ENCODE measurements at regions not wholly inside any gene's neighbourhood (a gene's known extent, or its start where the extent isn't known, plus 50 kb on each side); places are given as distances from the start of the nearest gene placed in this dataset.
"Not testable (repeated sequence)": the region's sequence is repeated elsewhere in the genome, so short reads cannot be mapped to it uniquely, and the experiment has no call there.

DNA sequence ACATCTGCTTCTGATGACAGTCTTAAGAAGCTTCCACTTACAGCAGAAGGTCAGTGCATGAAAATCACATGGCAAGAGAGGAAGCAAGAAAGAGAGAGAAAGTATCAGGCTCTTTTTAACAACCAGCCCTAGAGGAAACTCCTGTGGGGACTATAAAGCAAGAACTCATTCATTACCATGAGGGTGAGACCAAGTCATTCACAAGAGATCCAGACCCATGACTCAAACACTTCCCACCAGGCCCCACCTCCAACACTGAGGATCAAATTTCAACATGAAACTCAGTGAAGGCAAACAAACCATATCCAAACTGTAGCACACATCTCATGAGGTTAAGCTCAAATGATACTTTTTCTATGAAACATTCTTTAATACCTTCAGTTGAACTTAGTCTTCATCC is 643.2 kb upstream of the SYNCRIP start:
- no peaks in the 10 kb centered on the region for H3K36me3 ChIP-seq (ENCODE audit: insufficient read depth, low read length)
- no peak overlapping the region for H3K9ac ChIP-seq (ENCODE audit: low read depth, low read length)
- no peaks in the 10 kb centered on the region for H3K79me2 ChIP-seq (ENCODE audit: insufficient read depth, low read length)
- DNase-seq, result no peak
- ATAC-seq (ENCODE audit: insufficient read depth, low read depth), result no peak
- H3K9me3 ChIP-seq (ENCODE audit: insufficient read depth, low read length, severe bottlenecking), result no peaks in the 10 kb centered on the region
- H3K4me3 ChIP-seq (ENCODE audit: low read depth in 1 of 2, low read length in 2 of 2), result no peak overlapping the region
- no peaks in the 10 kb centered on the region for H4K20me1 ChIP-seq (ENCODE audit: insufficient read depth, low read length)
- no peak for TF ChIP-seq EZH2 (IDR thresholded peaks at IDR 0.05; ENCODE audit: borderline replicate concordance, low read depth, low read length, severe bottlenecking)
- TF ChIP-seq, protein P1, sequence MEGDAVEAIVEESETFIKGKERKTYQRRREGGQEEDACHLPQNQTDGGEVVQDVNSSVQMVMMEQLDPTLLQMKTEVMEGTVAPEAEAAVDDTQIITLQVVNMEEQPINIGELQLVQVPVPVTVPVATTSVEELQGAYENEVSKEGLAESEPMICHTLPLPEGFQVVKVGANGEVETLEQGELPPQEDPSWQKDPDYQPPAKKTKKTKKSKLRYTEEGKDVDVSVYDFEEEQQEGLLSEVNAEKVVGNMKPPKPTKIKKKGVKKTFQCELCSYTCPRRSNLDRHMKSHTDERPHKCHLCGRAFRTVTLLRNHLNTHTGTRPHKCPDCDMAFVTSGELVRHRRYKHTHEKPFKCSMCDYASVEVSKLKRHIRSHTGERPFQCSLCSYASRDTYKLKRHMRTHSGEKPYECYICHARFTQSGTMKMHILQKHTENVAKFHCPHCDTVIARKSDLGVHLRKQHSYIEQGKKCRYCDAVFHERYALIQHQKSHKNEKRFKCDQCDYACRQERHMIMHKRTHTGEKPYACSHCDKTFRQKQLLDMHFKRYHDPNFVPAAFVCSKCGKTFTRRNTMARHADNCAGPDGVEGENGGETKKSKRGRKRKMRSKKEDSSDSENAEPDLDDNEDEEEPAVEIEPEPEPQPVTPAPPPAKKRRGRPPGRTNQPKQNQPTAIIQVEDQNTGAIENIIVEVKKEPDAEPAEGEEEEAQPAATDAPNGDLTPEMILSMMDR (IDR thresholded peaks at IDR 0.05; ENCODE audit: borderline replicate concordance, extremely low read depth, low read length, poor library complexity, severe bottlenecking), result no peak
- no peak overlapping the region for H3K27ac ChIP-seq (ENCODE audit: low read length)
- H3K4me2 ChIP-seq (ENCODE audit: insufficient read depth, low read length), result no peak overlapping the region
- no peak overlapping the region for H2AFZ ChIP-seq (ENCODE audit: low read depth, low read length)
- no peaks in the 10 kb centered on the region for H3K4me1 ChIP-seq (ENCODE audit: insufficient read depth, low read length)
- no peaks in the 10 kb centered on the region for H3K27me3 ChIP-seq (ENCODE audit: insufficient read depth, low read length, poor library complexity)

- H3K9me3 ChIP-seq (ENCODE audit: insufficient read depth, low read length, severe bottlenecking), result not testable (repeated sequence)
Observed at GRCh38 chr6:86284809-86285480, 642.3 kb upstream of the SYNCRIP start.

GRCh38 chr6:86283596-86283995 is 640.9 kb upstream of the SYNCRIP start:
- H4K20me1 ChIP-seq (ENCODE audit: insufficient read depth, low read length); H3K9ac ChIP-seq (ENCODE audit: low read depth, low read length): not testable (repeated sequence)

More at GRCh38 chr6:86284809-86285480, 642.3 kb upstream of the SYNCRIP start:
- DNase-seq; H2AFZ ChIP-seq (ENCODE audit: low read depth, low read length); H4K20me1 ChIP-seq (ENCODE audit: insufficient read depth, low read length); H3K79me2 ChIP-seq (ENCODE audit: insufficient read depth, low read length); ATAC-seq (ENCODE audit: insufficient read depth, low read depth); H3K4me1 ChIP-seq (ENCODE audit: insufficient read depth, low read length); H3K9ac ChIP-seq (ENCODE audit: low read depth, low read length); H3K4me3 ChIP-seq (ENCODE audit: low read depth in 1 of 2, low read length in 2 of 2); H3K4me2 ChIP-seq (ENCODE audit: insufficient read depth, low read length); H3K27me3 ChIP-seq (ENCODE audit: insufficient read depth, low read length, poor library complexity); H3K27ac ChIP-seq (ENCODE audit: low read length); H3K36me3 ChIP-seq (ENCODE audit: insufficient read depth, low read length): not testable (repeated sequence)

GRCh38 chr6:86276056-86276455 is 633.4 kb upstream of the SYNCRIP start:
- Histone ChIP-seq H2AFZ (ENCODE audit: low read depth, low read length) (no peak overlapping the region), H3K4me3 (ENCODE audit: low read depth in 1 of 2, low read length in 2 of 2) (no peak overlapping the region), H3K9me3 (ENCODE audit: insufficient read depth, low read length, severe bottlenecking) (no peaks in the 10 kb centered on the region), H3K4me2 (ENCODE audit: insufficient read depth, low read length) (no peak overlapping the region), H3K4me1 (ENCODE audit: insufficient read depth, low read length) (no peaks in the 10 kb centered on the region), H3K27me3 (ENCODE audit: insufficient read depth, low read length, poor library complexity) (no peaks in the 10 kb centered on the region), H3K36me3 (ENCODE audit: insufficient read depth, low read length) (no peaks in the 10 kb centered on the region), H3K9ac (ENCODE audit: low read depth, low read length) (no peak overlapping the region), H4K20me1 (ENCODE audit: insufficient read depth, low read length) (no peaks in the 10 kb centered on the region), H3K27ac (ENCODE audit: low read length) (no peak overlapping the region), H3K79me2 (ENCODE audit: insufficient read depth, low read length) (no peaks in the 10 kb centered on the region)
- ATAC-seq (ENCODE audit: insufficient read depth, low read depth) (no peak), DNase-seq (no peak)
- TF ChIP-seq EZH2 (IDR thresholded peaks at IDR 0.05; ENCODE audit: borderline replicate concordance, low read depth, low read length, severe bottlenecking), result no peak
- TF ChIP-seq, protein P1 (IDR thresholded peaks at IDR 0.05; ENCODE audit: borderline replicate concordance, extremely low read depth, low read length, poor library complexity, severe bottlenecking), result no peak

More at GRCh38 chr6:86283596-86283995, 640.9 kb upstream of the SYNCRIP start:
- not testable (repeated sequence) for DNase-seq; H3K9me3 ChIP-seq (ENCODE audit: insufficient read depth, low read length, severe bottlenecking); H3K4me2 ChIP-seq (ENCODE audit: insufficient read depth, low read length); H3K27ac ChIP-seq (ENCODE audit: low read length); H3K4me3 ChIP-seq (ENCODE audit: low read depth in 1 of 2, low read length in 2 of 2); H3K27me3 ChIP-seq (ENCODE audit: insufficient read depth, low read length, poor library complexity); H3K79me2 ChIP-seq (ENCODE audit: insufficient read depth, low read length); H3K4me1 ChIP-seq (ENCODE audit: insufficient read depth, low read length); H2AFZ ChIP-seq (ENCODE audit: low read depth, low read length); ATAC-seq (ENCODE audit: insufficient read depth, low read depth); H3K36me3 ChIP-seq (ENCODE audit: insufficient read depth, low read length)
